Suprapubic skin (tissue), 4 donors: ENCODE measurements at regions not wholly inside any gene's neighbourhood (a gene's known extent, or its start where the extent isn't known, plus 50 kb on each side); places are given as distances from the start of the nearest gene placed in this dataset.

Source experiments
- DNase-seq, 2 donors: peaks; one replicate each; pipeline ENCODE4 v3.0.0-alpha.2; 2019; ENCODE audit warnings: low spot score in 2 of 2
- H3K27ac ChIP-seq: fragments of 200-600 bp; sonication (generic); one replicate; pipeline ENCODE4 v1.5.1; 2019
- H3K27me3 ChIP-seq: fragments of 200-600 bp; sonication (generic); one replicate; pipeline ENCODE4 v1.5.1; 2019
- H3K36me3 ChIP-seq: fragments of 200-600 bp; sonication (generic); one replicate; pipeline ENCODE4 v1.5.1; 2019
- H3K4me1 ChIP-seq: fragments of 200-600 bp; sonication (generic); one replicate; pipeline ENCODE4 v1.5.1; 2019
- H3K4me3 ChIP-seq: fragments of 200-600 bp; sonication (generic); one replicate; pipeline ENCODE4 v1.5.1; 2019; ENCODE audit warnings: mild to moderate bottlenecking
- H3K9me3 ChIP-seq: fragments of 200-600 bp; sonication (generic); one replicate; pipeline ENCODE4 v1.5.1; 2019
- EP300 ChIP-seq: sonication (generic); formaldehyde crosslinking; IDR thresholded peaks from one replicate; pipeline ENCODE4 v1.6.1; 2017; ENCODE audit warnings: antibody characterized with exemption
- POLR2A ChIP-seq, 2 donors: fragments of 450-650 bp; IDR thresholded peaks; one replicate each; pipeline ENCODE4 v1.6.1; 2017; ENCODE audit warnings: antibody characterized with exemption in 2 of 2, mild to moderate bottlenecking in 2 of 2, moderate library complexity in 2 of 2
- POLR2AphosphoS5 ChIP-seq, 3 donors: sonication (generic); formaldehyde crosslinking; IDR thresholded peaks; one replicate each; pipeline ENCODE4 v1.6.1; 2017; ENCODE audit warnings: antibody characterized with exemption in 3 of 3
- WGBS: methylation state at CpG from one replicate; pipeline ENCODE4 v1.1.5; 2018; 5-methylcytosine and 5-hydroxymethylcytosine counted together
- TF ChIP-seq, protein P1 (sequence below), 2 donors: fragments of 200-600 bp in 1 of 2; fragments of 450-650 bp in 1 of 2; sonication (generic) in 1 of 2; IDR thresholded peaks; one replicate each; pipeline ENCODE4 v1.5.1; 2016 to 2019; ENCODE audit warnings: antibody characterized with exemption in 2 of 2, mild to moderate bottlenecking in 1 of 2, moderate library complexity in 1 of 2

DNA sequence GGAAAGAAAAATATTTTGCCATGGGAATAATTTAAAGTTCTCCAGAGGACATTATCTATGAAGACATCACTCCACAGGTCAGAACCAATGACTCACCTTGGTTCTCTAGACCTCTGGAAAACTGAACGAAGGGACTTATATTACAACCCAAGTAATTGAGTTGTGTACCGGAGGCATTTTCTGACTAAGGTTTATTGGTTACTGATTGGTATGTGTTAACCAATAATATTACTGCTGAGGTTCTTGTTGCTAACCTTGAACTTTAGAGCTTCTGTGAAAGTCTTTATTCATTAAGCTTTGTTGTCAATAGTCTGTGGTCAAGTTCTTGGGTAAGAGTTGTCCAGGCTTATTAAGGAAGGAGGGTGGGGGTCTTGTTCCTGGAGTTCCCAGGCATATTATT is 78.1 kb upstream of the MTPN start:
- Histone ChIP-seq H3K9me3 (no peaks in the 10 kb centered on the region), H3K27ac (no peak overlapping the region), H3K36me3 (no peaks in the 10 kb centered on the region), H3K4me1 (no peaks in the 10 kb centered on the region), H3K4me3 (no peak overlapping the region), H3K27me3 (no peaks in the 10 kb centered on the region)
- 93% methylated on average over 2 of the region's 2 CpGs for WGBS
- DNase-seq, result no peak
- TF ChIP-seq POLR2A (IDR thresholded peaks at IDR 0.05), result no peak
- TF ChIP-seq POLR2AphosphoS5 (IDR thresholded peaks at IDR 0.05), result no peak
- no peak for TF ChIP-seq EP300
- TF ChIP-seq, protein P1, sequence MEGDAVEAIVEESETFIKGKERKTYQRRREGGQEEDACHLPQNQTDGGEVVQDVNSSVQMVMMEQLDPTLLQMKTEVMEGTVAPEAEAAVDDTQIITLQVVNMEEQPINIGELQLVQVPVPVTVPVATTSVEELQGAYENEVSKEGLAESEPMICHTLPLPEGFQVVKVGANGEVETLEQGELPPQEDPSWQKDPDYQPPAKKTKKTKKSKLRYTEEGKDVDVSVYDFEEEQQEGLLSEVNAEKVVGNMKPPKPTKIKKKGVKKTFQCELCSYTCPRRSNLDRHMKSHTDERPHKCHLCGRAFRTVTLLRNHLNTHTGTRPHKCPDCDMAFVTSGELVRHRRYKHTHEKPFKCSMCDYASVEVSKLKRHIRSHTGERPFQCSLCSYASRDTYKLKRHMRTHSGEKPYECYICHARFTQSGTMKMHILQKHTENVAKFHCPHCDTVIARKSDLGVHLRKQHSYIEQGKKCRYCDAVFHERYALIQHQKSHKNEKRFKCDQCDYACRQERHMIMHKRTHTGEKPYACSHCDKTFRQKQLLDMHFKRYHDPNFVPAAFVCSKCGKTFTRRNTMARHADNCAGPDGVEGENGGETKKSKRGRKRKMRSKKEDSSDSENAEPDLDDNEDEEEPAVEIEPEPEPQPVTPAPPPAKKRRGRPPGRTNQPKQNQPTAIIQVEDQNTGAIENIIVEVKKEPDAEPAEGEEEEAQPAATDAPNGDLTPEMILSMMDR (IDR thresholded peaks at IDR 0.05), result no peak

DNA sequence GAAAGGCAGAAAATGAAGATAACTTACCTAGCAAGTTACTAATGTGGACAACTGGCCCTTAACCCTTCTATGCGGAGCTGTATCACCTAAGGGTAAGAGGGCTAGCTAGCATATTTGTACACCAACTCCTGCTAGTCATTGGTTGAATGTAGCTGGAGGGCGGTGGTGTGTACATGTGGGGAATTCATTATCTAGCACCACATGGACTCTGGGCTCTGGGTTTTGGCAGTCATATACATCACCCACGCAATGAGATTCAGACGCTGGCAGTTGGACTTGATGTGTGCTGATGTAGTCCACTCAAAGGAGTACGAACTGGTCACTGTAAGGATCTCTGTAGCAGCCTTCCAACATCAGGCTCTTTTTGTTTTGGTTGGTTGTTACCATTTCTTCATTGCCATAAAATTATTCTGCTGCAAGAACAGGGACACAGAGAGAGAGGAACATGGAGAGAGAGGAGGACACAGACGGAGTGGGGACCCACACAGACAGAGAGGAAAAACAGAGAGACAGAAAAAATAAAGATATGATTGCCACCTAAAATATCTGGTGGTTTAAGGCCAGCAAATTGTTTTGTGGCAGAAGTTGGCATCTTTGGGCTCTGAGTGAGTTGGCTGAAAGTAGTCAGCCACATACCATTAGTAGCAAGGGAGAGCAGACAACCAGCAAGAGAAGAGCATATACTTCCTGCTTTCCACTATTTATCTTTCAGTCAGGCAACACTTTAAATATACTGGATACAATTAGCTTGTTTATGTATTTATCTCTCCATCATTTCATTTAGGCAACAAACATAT is 76.7 kb upstream of the MTPN start:
- no peaks in the 10 kb centered on the region for H3K4me1 ChIP-seq
- no peaks in the 10 kb centered on the region for H3K9me3 ChIP-seq
- H3K27me3 ChIP-seq, result no peaks in the 10 kb centered on the region
- 82% methylated on average over 6 of the region's 6 CpGs for WGBS
- no peak overlapping the region for H3K4me3 ChIP-seq
- no peak for DNase-seq
- no peak overlapping the region for H3K27ac ChIP-seq
- H3K36me3 ChIP-seq, result no peaks in the 10 kb centered on the region
- TF ChIP-seq, protein P1 (IDR thresholded peaks at IDR 0.05), result no peak
- TF ChIP-seq EP300, result no peak
- no peak for TF ChIP-seq POLR2A (IDR thresholded peaks at IDR 0.05)
- no peak for TF ChIP-seq POLR2AphosphoS5 (IDR thresholded peaks at IDR 0.05)

DNA sequence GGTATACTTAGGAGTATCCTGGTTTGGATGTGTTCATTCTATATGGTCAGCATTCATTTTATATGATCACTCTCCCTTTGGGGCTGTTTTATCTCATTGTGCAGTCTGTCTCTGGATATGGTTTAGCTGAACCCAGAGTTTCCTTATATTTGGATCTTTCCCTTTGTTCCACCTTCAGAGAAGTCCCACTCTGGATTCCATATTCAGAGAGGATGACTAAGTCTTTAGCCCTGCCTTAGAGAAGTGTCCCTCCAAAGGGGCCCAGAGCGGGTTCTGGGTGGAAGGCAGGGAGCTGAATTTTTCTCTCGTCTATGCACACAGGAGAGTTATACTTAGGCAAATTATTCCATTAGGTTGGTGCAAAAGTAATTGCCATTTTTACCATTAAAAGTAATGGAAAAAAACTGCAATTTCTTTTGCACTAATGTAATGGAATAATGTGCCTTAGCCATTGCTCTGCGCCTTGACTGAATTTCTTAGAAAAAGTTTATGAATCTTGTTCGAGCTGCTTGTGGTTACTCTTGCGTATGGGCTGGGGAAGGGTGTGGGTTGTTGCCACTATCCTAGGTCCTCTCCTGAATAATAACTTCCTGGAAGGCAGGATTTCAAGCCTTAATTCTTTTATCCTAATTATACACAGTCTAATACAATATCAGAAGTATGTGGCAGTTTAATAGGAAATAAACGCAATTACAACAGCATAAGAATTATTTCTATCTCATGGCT is 74.2 kb upstream of the MTPN start:
- TF ChIP-seq POLR2A (IDR thresholded peaks at IDR 0.05) (no peak), EP300 (no peak), POLR2AphosphoS5 (IDR thresholded peaks at IDR 0.05) (no peak)
- TF ChIP-seq, protein P1 (IDR thresholded peaks at IDR 0.05), result no peak
- H3K27ac ChIP-seq, result no peak overlapping the region
- no peaks in the 10 kb centered on the region for H3K36me3 ChIP-seq
- WGBS, result 84% methylated on average over 6 of the region's 6 CpGs
- H3K27me3 ChIP-seq, result no peaks in the 10 kb centered on the region
- H3K4me1 ChIP-seq, result no peaks in the 10 kb centered on the region
- H3K4me3 ChIP-seq, result no peak overlapping the region
- DNase-seq, result no peak
- H3K9me3 ChIP-seq, result no peaks in the 10 kb centered on the region

DNA sequence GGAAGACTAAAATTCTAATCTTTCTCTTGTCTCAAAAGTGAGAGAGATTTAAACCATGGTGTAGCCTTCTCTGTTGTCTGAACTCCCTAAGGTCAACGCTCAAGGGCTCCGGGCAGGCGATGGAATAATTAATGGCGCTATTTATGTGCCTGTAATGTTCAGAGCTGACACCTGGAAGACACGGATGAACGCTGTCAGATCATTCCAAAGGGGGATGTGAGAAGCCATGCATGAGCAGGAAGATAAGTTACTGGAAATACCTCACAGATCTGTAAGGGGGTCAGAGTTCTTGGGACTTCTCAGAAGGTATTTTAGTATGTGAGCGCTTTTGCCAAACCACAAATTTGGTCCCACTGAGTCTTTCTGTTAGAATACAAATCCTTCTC is 73.3 kb upstream of the MTPN start:
- WGBS, result 40% methylated on average over 7 of the region's 7 CpGs
- no peaks in the 10 kb centered on the region for H3K36me3 ChIP-seq
- TF ChIP-seq EP300 (no peak), POLR2AphosphoS5 (IDR thresholded peaks at IDR 0.05) (no peak), POLR2A (IDR thresholded peaks at IDR 0.05) (no peak)
- TF ChIP-seq, protein P1 (IDR thresholded peaks at IDR 0.05), result no peak
- H3K4me1 ChIP-seq, result no peaks in the 10 kb centered on the region
- H3K9me3 ChIP-seq, result no peaks in the 10 kb centered on the region
- H3K27ac ChIP-seq, result no peak overlapping the region
- H3K27me3 ChIP-seq, result no peaks in the 10 kb centered on the region
- DNase-seq, result no peak
- no peak overlapping the region for H3K4me3 ChIP-seq

DNA sequence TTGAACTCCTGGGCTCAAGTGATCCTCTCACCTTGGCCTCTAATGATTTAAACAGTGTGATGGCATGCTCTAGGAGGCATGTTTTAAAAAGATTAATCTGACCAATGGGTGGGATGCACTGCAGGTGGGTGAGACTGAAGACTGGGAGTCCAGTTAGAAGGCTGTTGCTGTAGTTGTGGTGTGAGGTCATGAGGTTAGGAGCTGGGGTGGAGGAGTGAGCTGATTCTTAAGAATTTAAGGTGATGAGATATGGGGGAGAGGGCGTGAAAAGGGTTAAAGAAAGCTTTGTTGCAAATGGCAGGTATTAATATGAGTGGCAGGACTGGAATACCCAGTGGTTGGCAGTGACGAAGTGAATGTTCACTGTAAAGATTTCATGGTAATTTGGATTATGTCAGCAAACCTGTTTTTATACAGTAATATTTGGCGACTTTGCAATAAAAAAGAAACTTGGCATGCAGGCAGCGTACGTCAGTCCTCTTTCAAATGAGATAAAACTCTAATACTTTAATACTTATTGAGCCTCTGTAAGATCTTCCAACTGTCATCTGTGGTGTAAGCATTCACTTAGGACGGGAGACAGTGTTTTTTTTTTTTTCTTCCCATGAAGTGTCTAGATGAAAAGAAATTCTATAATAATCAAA is 72.8 kb upstream of the MTPN start:
- Histone ChIP-seq H3K4me3 (no peak overlapping the region), H3K36me3 (no peaks in the 10 kb centered on the region), H3K4me1 (no peaks in the 10 kb centered on the region), H3K27ac (no peak overlapping the region), H3K27me3 (no peaks in the 10 kb centered on the region), H3K9me3 (no peaks in the 10 kb centered on the region)
- 33% methylated on average over 6 of the region's 6 CpGs for WGBS
- DNase-seq, result no peak
- no peak for TF ChIP-seq POLR2AphosphoS5 (IDR thresholded peaks at IDR 0.05)
- TF ChIP-seq POLR2A (IDR thresholded peaks at IDR 0.05), result no peak
- TF ChIP-seq EP300, result no peak
- TF ChIP-seq, protein P1 (IDR thresholded peaks at IDR 0.05), result no peak
